Activated T-helper 17 cell treated with anti-CD3 and anti-CD28 coated beads, Interleukin-2, amount 50 U/mL, for 72 hours (primary cell): ENCODE measurements at regions not wholly inside any gene's neighbourhood (a gene's known extent, or its start where the extent isn't known, plus 50 kb on each side); places are given as distances from the start of the nearest gene placed in this dataset.

Experiments
- ATAC-seq: fragments of 150-1000 bp; cut with Tn5 transposase; replicated peaks from 2 replicates; pipeline ENCODE4 v1.10.0; 2021; ENCODE audit warnings: mild to moderate bottlenecking, moderate library complexity
- H3K27ac Mint-ChIP-seq: one replicate; pipeline ENCODE4 v1.8.0; 2022; ENCODE audit warnings: mixed read lengths
- H3K27me3 Mint-ChIP-seq: one replicate; pipeline ENCODE4 v1.8.0; 2022; ENCODE audit warnings: mixed read lengths
- H3K36me3 Mint-ChIP-seq: one replicate; pipeline ENCODE4 v1.8.0; 2022; ENCODE audit warnings: low read depth, mild to moderate bottlenecking, mixed read lengths
- H3K4me1 Mint-ChIP-seq: one replicate; pipeline ENCODE4 v1.8.0; 2022; ENCODE audit warnings: mixed read lengths
- H3K4me3 Mint-ChIP-seq: one replicate; pipeline ENCODE4 v1.8.0; 2022; ENCODE audit warnings: mild to moderate bottlenecking, mixed read lengths
- H3K9me3 Mint-ChIP-seq: one replicate; pipeline ENCODE4 v1.8.0; 2022; ENCODE audit warnings: mixed read lengths

DNA sequence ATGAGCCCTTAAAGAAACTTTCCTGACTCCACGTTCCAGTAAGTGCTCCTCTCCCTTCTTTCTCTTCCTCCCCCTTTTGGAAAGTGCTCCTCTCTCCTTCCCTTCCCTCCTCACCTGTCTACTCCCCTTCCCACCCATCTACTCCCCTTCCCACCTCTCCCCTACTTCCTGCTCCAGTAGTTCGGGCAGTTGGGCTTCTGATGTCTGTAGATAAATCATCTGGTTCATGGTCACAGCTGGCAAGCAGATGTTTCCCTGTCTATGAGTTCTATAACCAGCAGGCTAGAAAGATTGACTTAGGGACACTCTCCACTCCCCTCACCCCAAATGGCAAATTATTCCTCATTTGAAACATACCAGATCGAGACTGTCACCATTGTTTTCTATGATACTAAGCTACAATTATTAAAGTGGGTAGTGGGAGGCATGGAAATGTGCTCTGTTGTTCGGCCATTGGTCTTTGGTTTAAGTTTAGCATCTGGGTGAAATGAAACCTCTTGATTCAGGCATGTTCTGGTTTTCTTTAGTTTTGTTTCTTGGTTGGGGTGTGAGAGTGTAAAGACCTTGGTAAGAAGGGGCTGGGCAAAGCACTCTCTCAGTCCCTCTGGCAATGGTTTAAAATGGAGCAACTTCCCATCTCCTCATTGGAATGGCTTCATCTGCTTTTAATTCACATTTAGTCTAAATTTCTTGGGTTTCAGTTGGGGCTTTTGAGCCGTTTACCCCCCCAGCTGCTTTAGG, 413.2 kb upstream of the SPRED2 start:
- ATAC-seq = no peak
- Mint-ChIP-seq H3K4me1 (no peaks in the 10 kb centered on the region), H3K4me3 (no peak overlapping the region), H3K36me3 (no peaks in the 10 kb centered on the region), H3K9me3 (no peaks in the 10 kb centered on the region), H3K27ac (no peak overlapping the region), H3K27me3 (peaks cover 3% of the 10 kb centered on the region)

DNA sequence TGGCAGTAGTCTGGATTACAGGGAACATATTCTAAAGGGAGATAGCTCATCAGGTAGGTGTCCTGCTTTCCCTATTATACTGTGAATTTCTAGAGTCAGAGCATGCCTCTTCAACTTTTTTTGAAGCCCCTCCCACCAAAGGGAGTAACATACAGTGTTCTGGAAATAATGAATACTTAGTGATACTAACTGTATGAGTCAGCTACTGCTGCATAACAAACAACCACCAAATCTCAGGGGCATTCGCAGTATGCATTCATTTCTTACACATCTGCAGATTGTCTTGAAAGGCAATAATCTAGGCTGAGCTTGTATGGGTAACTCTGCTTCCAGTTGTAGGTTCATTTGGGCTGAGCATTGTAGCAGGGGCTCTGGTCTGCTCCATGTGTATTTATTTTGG, 409.7 kb upstream of the SPRED2 start:
- H3K4me1 Mint-ChIP-seq = no peaks in the 10 kb centered on the region
- H3K27ac Mint-ChIP-seq = no peak overlapping the region
- no peaks in the 10 kb centered on the region for H3K9me3 Mint-ChIP-seq
- H3K4me3 Mint-ChIP-seq = no peak overlapping the region
- H3K27me3 Mint-ChIP-seq = no peaks in the 10 kb centered on the region
- H3K36me3 Mint-ChIP-seq = no peaks in the 10 kb centered on the region
- ATAC-seq = no peak

DNA sequence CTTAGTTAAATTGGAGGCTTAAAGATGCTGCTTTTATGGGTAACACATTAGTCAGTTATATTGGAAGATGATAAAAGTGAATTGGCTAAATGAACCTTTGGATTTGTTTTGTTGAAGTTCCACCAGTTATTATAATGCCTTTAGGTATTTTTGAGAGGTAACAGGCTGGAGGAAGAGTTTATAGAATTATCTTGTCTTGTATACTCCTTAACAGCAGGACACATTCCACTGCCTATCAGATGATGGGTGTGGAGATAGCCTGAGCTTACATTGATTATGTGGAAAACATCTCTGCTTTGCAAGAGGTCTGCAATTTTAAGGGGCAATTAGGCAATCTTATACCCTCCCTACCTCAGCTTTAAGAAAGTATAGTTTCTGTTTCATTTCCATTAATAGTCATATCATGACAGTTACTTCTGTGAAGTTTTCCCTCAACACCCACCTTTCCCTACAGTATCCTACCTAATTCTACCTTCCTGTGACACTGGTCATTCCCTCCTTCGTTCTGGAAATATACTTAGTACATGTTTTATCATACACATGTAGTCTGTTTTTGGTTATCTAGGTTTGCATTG, 403.7 kb upstream of the SPRED2 start:
- Mint-ChIP-seq H3K9me3 (no peaks in the 10 kb centered on the region), H3K4me3 (no peak overlapping the region), H3K27ac (no peak overlapping the region), H3K4me1 (no peaks in the 10 kb centered on the region), H3K36me3 (no peaks in the 10 kb centered on the region), H3K27me3 (peaks cover 4% of the 10 kb centered on the region)
- no peak for ATAC-seq

DNA sequence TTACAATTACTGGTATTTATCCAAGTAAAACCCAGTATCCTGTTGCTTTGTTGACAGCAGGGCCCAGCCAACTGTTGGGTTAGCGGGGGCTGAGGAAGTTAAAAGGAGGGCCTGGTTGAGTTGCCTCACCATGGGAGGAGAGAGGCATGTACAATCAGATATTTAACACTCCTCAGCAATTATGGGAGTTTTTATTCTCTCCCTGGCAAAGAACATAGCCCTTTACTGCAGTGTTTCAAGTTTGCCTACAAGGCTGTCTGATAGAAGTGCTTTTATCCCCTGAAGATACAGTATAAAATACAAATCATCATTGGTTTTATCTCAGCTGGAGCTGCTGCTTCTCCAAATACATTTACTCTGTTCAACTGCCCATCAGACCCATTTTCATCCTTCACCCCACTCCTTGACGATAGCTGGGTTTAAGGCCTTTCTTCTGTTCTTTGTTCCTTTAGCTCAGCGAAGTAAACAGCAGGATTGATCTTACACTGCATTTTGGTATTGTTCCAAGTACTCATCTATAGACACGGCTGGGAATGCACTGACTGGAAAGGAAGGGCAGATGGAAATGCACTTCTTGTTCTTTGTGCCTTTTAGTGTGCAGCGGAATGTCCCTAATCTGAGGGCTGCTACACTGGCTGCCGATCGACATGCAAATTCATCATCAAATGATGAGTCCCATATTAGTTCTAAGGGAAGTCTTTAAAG, 402.5 kb upstream of the SPRED2 start:
- Mint-ChIP-seq H3K4me1 (no peaks in the 10 kb centered on the region), H3K4me3 (no peak overlapping the region), H3K27ac (no peak overlapping the region), H3K9me3 (no peaks in the 10 kb centered on the region), H3K27me3 (peaks cover 4% of the 10 kb centered on the region), H3K36me3 (no peaks in the 10 kb centered on the region)
- ATAC-seq = no peak

DNA sequence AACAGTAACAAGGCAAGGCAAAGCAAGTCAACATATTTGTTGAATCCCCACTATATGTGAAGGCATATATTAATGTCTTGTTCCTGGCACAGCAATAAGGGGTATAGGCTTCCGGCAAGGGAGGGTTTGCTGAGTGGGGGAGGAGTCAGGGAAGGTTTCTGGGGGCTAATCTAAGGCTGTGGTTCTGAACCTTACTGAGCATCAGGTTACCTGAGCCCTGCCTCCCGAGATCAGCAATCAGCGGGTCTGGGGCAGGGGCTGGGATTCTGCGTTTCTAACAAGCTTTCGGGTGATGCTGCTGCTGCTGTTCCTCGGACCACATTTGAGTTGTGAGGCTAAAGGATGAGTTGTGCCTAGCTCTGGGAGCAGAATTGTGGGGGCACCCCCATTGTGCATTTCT, 401.7 kb upstream of the SPRED2 start:
- Mint-ChIP-seq H3K36me3 (no peaks in the 10 kb centered on the region), H3K9me3 (no peaks in the 10 kb centered on the region), H3K27me3 (peaks cover 9% of the 10 kb centered on the region), H3K4me1 (no peaks in the 10 kb centered on the region), H3K4me3 (no peak overlapping the region), H3K27ac (no peak overlapping the region)
- ATAC-seq = no peak

DNA sequence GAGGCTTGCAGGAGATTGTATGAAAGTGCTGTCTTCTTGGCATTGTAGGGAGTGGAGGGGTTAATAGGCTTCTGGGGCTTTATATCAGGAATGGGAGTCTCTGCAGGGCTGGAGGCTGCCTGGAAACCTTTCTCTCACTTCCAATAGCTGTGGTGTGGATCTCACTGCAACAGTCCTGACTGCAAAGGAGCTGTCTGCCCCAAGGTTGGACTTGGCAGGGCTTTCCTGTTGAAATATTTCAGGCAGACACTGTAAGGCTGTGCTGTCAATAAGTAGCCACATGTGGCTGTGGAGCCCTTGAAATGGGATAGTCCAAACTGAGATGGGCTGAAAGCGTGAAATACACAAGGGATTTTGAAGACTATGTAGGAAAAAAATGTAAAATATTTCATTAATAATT, 399.1 kb upstream of the SPRED2 start:
- no peak for ATAC-seq
- Mint-ChIP-seq H3K9me3 (no peaks in the 10 kb centered on the region), H3K27me3 (peaks cover 11% of the 10 kb centered on the region), H3K4me1 (no peaks in the 10 kb centered on the region), H3K36me3 (no peaks in the 10 kb centered on the region), H3K4me3 (no peak overlapping the region), H3K27ac (no peak overlapping the region)

DNA sequence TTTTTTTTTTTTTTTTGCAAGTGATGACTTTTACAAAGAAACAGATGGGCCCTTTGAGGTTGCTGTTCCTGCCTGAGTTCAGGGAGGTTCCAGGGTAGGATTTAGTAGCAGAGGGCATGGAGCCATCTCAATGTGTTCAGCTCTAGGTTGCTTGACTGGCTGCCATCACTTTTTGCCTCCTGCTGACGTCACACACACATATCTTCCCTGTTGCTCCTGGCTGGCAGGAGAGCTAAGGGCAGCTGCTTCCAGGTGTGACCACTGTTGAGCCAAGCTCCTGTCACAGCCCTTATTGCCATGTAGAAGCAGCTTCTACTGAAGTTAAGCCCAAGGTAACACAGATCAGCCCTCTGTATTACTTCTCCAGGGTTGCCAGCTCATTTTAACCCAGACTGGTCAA, 394.2 kb upstream of the SPRED2 start:
- H3K27me3 Mint-ChIP-seq = peaks cover 14% of the 10 kb centered on the region

DNA sequence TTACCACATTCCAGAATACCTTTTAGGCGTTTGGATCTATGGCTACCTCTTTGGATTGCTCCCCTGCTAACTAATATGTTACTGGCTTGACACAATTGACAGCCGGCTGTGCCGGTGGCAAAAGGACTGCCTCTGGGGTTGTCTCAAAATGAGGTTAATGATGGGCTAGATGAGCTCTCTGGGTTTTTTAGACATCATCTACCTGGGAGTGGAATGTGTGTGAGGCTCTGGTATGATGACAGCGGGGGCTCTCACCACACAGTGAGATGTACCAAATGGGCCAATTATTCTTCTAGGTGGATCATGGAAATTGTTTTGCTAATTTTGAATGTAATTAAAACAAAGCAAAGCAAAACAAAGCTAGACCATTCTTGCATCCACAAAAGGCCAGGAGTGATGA, 391.1 kb upstream of the SPRED2 start:
- H3K27me3 Mint-ChIP-seq = peaks cover 11% of the 10 kb centered on the region
- no peak overlapping the region for H3K4me3 Mint-ChIP-seq
- ATAC-seq = no peak
- H3K36me3 Mint-ChIP-seq = no peaks in the 10 kb centered on the region
- no peaks in the 10 kb centered on the region for H3K9me3 Mint-ChIP-seq
- no peaks in the 10 kb centered on the region for H3K4me1 Mint-ChIP-seq
- no peak overlapping the region for H3K27ac Mint-ChIP-seq

More for the DNA sequence above, 394.2 kb upstream of the SPRED2 start:
- H3K4me1 Mint-ChIP-seq = no peaks in the 10 kb centered on the region
- no peak overlapping the region for H3K4me3 Mint-ChIP-seq
- no peaks in the 10 kb centered on the region for H3K9me3 Mint-ChIP-seq
- no peaks in the 10 kb centered on the region for H3K36me3 Mint-ChIP-seq
- no peak for ATAC-seq
- no peak overlapping the region for H3K27ac Mint-ChIP-seq

DNA sequence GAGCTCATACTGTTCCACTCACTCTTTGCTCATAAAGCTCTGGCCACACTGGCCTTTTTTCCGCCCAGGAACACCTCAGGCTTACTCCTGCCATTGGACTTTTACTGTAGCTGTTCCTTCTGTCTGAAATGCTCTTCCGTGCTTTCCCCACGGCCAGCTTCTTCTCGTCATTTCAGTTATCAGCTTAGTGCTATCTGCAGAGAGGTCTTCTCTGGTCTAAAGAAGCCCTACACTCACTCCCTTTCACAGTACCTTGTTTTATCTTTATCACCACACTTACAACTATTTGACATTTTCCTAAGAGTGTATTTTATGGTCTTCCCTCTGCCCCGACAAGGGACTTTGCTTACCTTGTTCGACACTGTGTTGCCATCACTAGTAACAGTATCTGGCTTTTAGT, 388.1 kb upstream of the SPRED2 start:
- Mint-ChIP-seq H3K36me3 (no peaks in the 10 kb centered on the region), H3K27ac (no peak overlapping the region), H3K4me1 (no peaks in the 10 kb centered on the region), H3K4me3 (no peak overlapping the region), H3K9me3 (no peaks in the 10 kb centered on the region), H3K27me3 (peaks cover 7% of the 10 kb centered on the region)
- no peak for ATAC-seq

DNA sequence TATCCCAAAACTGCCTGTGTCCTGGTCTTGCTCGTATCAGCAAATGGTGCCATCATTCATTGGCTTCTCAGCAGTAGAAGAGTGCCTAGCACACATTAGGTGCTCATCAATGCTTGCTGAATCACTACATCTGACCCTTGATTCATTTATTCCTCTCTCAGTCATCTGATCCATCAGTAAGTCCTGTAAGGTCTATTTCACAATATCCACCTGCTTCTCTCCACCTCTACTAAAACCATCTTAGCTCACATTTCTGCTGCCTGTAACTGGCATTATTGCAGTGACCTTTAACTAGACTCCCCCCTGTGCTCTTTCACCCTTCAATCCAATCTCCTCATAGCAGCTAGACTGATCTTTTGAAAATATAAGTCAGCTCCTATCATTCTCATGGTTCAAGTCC, 387.6 kb upstream of the SPRED2 start:
- Mint-ChIP-seq H3K4me1 (no peaks in the 10 kb centered on the region), H3K9me3 (no peaks in the 10 kb centered on the region), H3K27me3 (peaks cover 7% of the 10 kb centered on the region), H3K36me3 (no peaks in the 10 kb centered on the region), H3K27ac (no peak overlapping the region), H3K4me3 (no peak overlapping the region)
- ATAC-seq = no peak

DNA sequence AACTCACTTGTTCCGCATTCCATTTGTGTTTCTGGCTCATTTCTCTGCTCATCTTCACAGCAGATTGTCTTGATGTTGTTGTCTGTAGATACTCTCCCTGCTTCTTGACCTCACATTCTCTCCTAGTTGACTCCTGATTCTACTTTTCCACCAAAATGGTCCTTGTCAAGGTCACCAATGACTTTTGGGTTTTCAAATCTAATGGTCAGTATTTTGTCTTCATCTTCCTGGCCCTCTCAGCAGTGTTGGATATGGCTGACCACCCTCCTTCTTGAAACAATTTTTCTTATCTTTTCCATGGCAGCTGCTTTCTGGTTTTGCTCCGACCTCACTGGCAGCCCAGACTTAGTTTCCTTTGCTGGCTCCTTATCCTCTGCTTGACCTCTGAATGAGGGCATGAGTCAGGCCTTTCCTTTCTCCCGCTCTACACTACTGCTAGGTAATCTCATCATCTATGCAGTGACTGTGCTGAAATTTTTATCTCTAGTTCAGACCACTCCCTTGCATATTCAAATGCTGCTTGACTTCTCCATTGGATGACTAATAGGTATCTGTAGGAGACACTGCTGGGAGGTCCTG, 386.6 kb upstream of the SPRED2 start:
- Mint-ChIP-seq H3K36me3 (no peaks in the 10 kb centered on the region), H3K27ac (no peak overlapping the region), H3K27me3 (peaks cover 7% of the 10 kb centered on the region), H3K9me3 (peaks cover 5% of the 10 kb centered on the region), H3K4me3 (no peak overlapping the region), H3K4me1 (no peaks in the 10 kb centered on the region)
- no peak for ATAC-seq

DNA sequence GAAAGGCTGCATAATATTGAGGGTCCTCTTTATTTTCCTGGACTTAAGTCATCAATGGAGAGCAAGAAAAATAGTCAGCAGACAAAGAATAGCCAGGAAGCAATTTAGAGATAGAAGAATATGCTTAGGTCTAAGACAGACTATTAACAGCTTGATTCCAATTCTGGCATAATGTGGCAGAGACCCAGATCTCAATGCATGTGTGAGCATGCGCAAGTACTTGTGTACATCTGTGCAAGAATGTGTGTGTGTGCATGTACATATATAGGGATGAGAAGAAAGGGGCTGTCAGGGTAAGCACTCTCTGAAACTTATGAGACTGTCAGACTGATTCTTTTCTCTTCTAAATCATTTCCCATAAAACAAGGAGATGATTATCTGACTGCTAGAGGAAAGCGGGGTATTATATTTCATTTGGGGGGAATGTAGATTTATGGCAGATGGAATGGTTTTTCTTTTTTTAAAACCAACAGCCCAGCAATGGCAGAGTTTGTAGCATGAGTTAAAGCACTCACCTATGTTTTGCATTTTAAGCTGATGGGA, 381.3 kb upstream of the SPRED2 start:
- no peaks in the 10 kb centered on the region for H3K27me3 Mint-ChIP-seq
- H3K27ac Mint-ChIP-seq = no peak overlapping the region
- no peak for ATAC-seq

DNA sequence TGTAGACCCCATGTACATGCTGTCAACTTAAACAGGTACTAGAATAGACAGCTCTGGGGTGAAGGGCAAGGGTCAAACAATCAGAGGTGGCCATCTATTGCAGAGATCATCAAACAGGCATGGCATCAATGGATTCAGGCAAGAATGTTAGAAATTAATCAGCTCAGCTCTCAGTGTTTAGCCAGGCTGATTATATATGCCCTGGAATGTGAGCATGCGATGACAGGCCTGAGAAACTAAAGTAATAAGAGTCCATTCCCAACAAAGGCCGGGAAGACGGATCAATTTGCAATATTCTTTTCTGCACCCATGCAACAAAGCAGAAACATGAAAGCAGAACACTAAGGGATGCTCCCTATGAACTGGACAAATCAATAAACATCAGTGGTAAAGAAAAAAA, 380.5 kb upstream of the SPRED2 start:
- Mint-ChIP-seq H3K9me3 (peaks cover 12% of the 10 kb centered on the region), H3K4me1 (no peaks in the 10 kb centered on the region), H3K27me3 (no peaks in the 10 kb centered on the region), H3K27ac (no peak overlapping the region), H3K36me3 (no peaks in the 10 kb centered on the region), H3K4me3 (no peak overlapping the region)
- no peak for ATAC-seq

More for the DNA sequence above, 381.3 kb upstream of the SPRED2 start:
- peaks cover 6% of the 10 kb centered on the region for H3K9me3 Mint-ChIP-seq
- no peaks in the 10 kb centered on the region for H3K4me1 Mint-ChIP-seq
- no peaks in the 10 kb centered on the region for H3K36me3 Mint-ChIP-seq
- H3K4me3 Mint-ChIP-seq = no peak overlapping the region

DNA sequence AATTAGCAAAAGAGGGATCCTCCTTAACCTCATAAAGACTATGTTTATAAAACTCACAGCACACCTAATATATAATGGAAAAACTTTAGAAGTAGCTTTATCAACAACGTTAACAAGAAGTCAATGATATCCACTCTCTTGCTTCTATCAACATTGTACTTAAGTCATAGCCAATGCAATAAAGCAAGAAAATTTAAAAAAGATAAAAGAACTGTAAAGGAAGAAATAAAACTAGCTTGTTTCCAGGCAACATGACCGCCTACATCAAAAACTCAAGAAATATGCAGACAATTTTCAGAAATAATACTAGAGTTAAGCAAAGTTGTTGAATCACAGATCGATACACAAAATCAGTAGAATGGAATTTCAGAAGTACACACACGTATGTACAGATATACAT, 375.5 kb upstream of the SPRED2 start:
- H3K27ac Mint-ChIP-seq = no peak overlapping the region
- no peak overlapping the region for H3K4me3 Mint-ChIP-seq
- H3K36me3 Mint-ChIP-seq = no peaks in the 10 kb centered on the region
- no peaks in the 10 kb centered on the region for H3K27me3 Mint-ChIP-seq
- H3K9me3 Mint-ChIP-seq = peaks cover 12% of the 10 kb centered on the region
- no peak for ATAC-seq
- no peaks in the 10 kb centered on the region for H3K4me1 Mint-ChIP-seq

DNA sequence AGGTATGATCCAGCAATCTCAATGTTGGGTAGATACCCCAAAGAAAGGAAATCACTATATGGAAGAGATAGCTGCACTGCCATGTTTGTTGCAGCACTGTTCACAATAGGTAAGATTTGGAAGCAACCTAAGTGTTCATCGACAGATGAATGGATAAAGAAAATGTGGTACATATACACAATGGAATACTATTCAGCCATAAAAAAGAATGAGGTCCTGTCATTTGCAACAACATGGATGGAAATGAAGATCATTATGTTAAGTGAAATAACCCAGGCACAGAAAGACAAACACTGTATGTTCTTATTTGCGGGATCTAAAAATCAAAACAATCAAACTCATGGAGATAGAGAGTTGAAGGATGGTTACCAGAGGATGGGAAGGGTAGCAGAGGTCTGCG, 372.4 kb upstream of the SPRED2 start:
- Mint-ChIP-seq H3K36me3 (no peaks in the 10 kb centered on the region), H3K4me1 (no peaks in the 10 kb centered on the region), H3K27me3 (peaks cover 6% of the 10 kb centered on the region), H3K4me3 (no peak overlapping the region), H3K27ac (no peak overlapping the region), H3K9me3 (peaks cover 12% of the 10 kb centered on the region)
- ATAC-seq = no peak
